Right ventricle myocardium superior (tissue), 1 donor: ENCODE measurements at regions not wholly inside any gene's neighbourhood (a gene's known extent, or its start where the extent isn't known, plus 50 kb on each side); places are given as distances from the start of the nearest gene placed in this dataset.

Source experiments
- ATAC-seq: fragments of 200-7000 bp; cut with Tn5 transposase; one replicate; pipeline ENCODE4 v1.9.1; 2020; ENCODE audit warnings: mild to moderate bottlenecking; ENCODE audit not compliant: poor library complexity
- DNase-seq: peaks from one replicate; pipeline ENCODE4 v3.0.0-alpha.2; 2020
- intact Hi-C: fragments of 100-400 bp; cut with DNase I; formaldehyde crosslinking; loops from one replicate; pipeline ENCODE4 v1.11.2; 2022
- donor health status: DM: no; HTN: yes; CAD: no; lungs with severe emphysema.

GRCh38 chr2:120949957-120950590, 214.4 kb downstream of the GLI2 start:
- ATAC-seq (no peak), DNase-seq (no peak)
- intact Hi-C loops = no loop called here

- ATAC-seq = no peak
- DNase-seq = no peak
- intact Hi-C loops = no loop called here
Measured at GRCh38 chr2:120951693-120952092, 216.0 kb downstream of the GLI2 start.

- no peak for DNase-seq
- intact Hi-C loops = no loop called here
Measured at GRCh38 chr2:120952318-120952717, 216.7 kb downstream of the GLI2 start.

GRCh38 chr2:120953066-120953756, 217.5 kb downstream of the GLI2 start:
- ATAC-seq (no peak), DNase-seq (no peak)
- intact Hi-C loops = no loop called here

More at GRCh38 chr2:120952318-120952717, 216.7 kb downstream of the GLI2 start:
- ATAC-seq = no peak

GRCh38 chr2:120953843-120954584, 218.3 kb downstream of the GLI2 start:
- intact Hi-C loops = no loop called here
- ATAC-seq (no peak), DNase-seq (no peak)

- intact Hi-C loops = no loop called here
Measured at GRCh38 chr2:120954939-120955338, 219.3 kb downstream of the GLI2 start.

GRCh38 chr2:120955427-120955826, 219.8 kb downstream of the GLI2 start:
- DNase-seq (no peak), ATAC-seq (no peak)
- intact Hi-C loops = no loop called here

More at GRCh38 chr2:120954939-120955338, 219.3 kb downstream of the GLI2 start:
- ATAC-seq (no peak), DNase-seq (no peak)

- intact Hi-C loops = no loop called here
- DNase-seq (no peak), ATAC-seq (no peak)
Measured at GRCh38 chr2:120956486-120957156, 221.0 kb downstream of the GLI2 start.

GRCh38 chr2:120957905-120958304, 222.2 kb downstream of the GLI2 start:
- ATAC-seq (peak; percentile 95), DNase-seq (peak; percentile 81)
- intact Hi-C loops = no loop called here

GRCh38 chr2:120958623-120959366, 223.1 kb downstream of the GLI2 start:
- intact Hi-C loops = no loop called here
- DNase-seq (no peak), ATAC-seq (no peak)

GRCh38 chr2:120959426-120959825, 223.8 kb downstream of the GLI2 start:
- peak; percentile 69 for DNase-seq
- peak; percentile 50 for ATAC-seq
- intact Hi-C loops = no loop called here

- DNase-seq = no peak
- ATAC-seq = no peak
- intact Hi-C loops = no loop called here
Measured at GRCh38 chr2:120960770-120961366, 225.2 kb downstream of the GLI2 start.

GRCh38 chr2:120961396-120961795, 225.7 kb downstream of the GLI2 start:
- ATAC-seq (no peak), DNase-seq (no peak)
- intact Hi-C loops = no loop called here

GRCh38 chr2:120963997-120964705, 228.5 kb downstream of the GLI2 start:
- no peak for ATAC-seq
- no peak for DNase-seq
- intact Hi-C loops = no loop called here

- ATAC-seq = no peak
- intact Hi-C loops = no loop called here
- DNase-seq = no peak
Measured at GRCh38 chr2:120964819-120965218, 229.2 kb downstream of the GLI2 start.

GRCh38 chr2:120966510-120967254, 231.0 kb downstream of the GLI2 start:
- peak; percentile 10 for ATAC-seq
- intact Hi-C loops = no loop called here
- DNase-seq = no peak
